ENCODE measurements at regions not wholly inside any gene's neighbourhood (a gene's known extent, or its start where the extent isn't known, plus 50 kb on each side); places are given as distances from the start of the nearest gene placed in this dataset.
"Not testable (repeated sequence)": the region's sequence is repeated elsewhere in the genome, so short reads cannot be mapped to it uniquely, and the experiment has no call there.

GRCh38 chr14:55968741-55969140, 149.5 kb upstream of the PELI2 start:
- DNase-seq (ENCODE audit: low read depth in 3 of 3, low spot score in 2 of 3), result no peak

- DNase-seq (ENCODE audit: low read depth in 3 of 3, low spot score in 2 of 3), result peak in 1 of 3 donors; percentile 47
Observed at GRCh38 chr14:55973285-55973800, 144.9 kb upstream of the PELI2 start.

DNA sequence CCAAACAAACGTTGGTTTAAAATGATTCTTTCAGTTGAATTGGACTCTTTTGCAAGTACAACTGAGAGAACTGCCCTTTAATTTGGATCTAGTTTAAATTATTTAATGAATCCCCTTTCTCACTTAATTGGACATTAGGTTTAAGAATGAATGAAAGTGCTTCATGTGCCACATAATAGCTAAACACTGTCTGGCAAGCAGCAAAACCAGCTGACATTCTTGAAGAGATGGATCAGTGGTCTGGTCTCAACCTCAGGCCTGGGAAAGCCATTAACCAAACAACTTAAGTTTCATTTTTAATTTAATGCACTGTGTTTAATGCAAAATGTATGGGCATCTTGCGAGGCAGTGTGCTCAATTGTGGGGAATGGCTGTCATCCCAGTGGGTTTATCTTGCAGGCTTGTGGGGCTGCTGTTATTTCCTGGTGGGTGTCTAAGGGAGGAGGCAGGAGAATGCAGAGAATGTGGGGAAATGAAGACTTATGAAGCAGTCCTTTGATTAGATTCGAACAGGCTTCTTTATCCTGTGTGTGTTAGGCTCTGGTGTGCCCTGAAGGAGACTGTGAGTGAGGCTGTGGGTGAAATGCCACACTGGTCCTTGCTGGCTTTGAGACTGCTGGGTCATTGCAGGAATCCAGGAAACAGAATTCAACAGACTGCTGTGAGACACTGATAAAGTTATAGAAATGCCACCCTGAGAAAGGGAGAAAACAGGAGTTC, 144.1 kb upstream of the PELI2 start:
- DNase-seq (ENCODE audit: low read depth in 3 of 3, low spot score in 2 of 3), result no peak

DNA sequence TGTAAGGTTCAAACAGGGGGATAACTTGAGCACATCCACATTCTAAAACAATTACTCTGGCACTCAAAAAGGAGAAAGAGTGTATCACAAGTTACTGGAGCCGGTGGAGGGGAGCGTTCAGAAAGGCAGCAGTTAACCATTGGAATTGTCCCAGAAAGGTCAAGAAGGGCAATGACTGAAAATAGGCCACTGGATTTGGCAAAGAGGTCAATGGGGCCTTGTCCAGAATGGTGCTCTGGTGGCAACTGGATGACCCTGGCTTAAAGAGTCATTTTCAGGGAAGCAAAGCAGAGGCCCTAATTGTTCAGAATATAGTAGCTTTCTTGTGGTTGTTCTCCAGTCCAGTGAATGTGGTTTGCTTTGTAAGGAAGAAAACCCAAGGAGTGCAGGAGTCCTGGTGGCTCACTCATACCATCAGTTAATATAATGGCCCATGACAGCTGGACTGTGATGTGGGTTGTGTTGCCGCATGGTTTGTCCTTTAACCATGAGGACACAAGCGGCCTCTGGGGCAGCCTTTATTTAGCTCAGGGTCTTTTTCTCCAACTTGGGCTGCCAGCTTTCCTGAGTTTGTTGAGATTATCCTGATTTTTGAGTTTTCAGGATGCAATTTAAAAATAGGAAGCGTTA, 142.8 kb upstream of the PELI2 start:
- DNase-seq (ENCODE audit: low read depth in 3 of 3, low spot score in 2 of 3), result no peak

DNA sequence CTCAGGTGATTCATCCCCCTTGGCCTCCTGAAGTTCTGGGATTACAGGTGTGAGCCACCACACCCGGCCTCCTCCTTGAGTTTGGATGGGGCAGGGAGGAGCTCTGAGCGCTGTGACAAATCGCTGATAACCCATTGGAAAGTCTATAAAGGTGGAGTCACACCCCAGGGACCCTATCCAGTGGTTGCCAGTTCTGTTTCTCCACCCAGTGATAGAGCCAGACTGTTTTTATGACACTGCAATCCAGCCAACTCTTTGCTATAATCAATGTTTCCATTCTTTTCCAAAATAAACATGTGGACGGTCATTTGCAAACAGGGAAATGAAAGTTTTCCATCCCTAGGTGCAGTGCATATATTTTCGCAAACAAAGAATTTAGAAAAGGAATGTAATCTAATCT, 142.0 kb upstream of the PELI2 start:
- DNase-seq (ENCODE audit: low read depth in 3 of 3, low spot score in 2 of 3), result no peak

- DNase-seq (ENCODE audit: low read depth in 3 of 3, low spot score in 2 of 3), result no peak
Observed at GRCh38 chr14:55976655-55977054, 141.6 kb upstream of the PELI2 start.

DNA sequence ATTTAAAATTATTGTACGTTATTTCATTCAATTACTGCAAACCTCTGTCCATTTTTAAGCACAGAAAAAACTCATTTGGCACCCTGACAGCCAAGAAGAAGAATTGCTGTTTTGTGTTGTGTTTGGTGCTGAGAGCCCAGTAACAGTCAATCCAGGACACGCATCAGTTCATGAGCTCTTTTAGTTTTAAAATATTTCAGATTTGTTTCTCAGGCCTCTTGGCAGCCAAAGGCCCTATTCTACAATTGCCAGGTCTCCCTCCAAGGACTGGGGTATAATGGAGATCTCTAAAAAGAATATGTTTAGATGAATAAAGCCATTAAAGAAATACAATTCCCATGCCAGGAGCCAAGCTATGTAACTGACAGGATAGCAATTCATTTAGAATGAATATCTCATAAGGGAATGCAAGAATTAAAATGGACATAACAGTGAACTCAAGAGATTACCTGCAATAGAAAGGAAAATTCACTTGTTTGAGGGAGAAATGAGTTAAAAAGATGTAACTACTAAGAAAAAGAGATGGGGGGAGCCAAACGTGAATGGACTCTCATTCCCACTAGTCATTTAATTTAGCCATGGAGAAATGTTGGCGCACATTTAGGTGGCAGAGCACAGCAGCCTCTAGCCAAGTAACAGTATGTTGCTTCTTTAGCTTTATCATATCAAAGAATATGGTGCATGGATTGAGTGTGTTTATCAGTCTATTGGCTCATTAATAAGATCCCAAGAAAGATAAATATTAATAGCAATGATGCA, 140.6 kb upstream of the PELI2 start:
- DNase-seq (ENCODE audit: low read depth in 3 of 3, low spot score in 2 of 3), result no peak

- no peak for DNase-seq (ENCODE audit: low read depth in 3 of 3, low spot score in 2 of 3)
Observed at GRCh38 chr14:55979096-55979495, 139.1 kb upstream of the PELI2 start.

DNA sequence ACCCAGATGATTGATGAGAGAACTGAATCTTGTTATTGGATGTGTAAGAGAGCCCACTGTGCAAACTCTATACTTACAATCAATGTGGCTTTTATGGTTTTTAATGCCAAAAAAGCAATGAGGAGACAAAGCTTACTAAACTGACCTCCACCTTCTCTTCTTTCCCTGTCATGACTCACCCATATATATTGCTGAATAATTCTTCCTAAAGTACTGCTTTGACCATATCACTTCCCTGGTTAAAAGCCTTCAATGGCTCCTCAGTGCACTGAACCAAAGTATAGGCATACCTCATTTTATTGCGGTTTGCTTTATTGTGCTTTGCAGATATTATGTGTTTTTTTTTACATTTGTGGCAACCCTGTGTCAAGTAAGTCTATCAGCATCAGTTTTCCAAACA, 138.4 kb upstream of the PELI2 start:
- no peak for DNase-seq (ENCODE audit: low read depth in 3 of 3, low spot score in 2 of 3)

- no peak for DNase-seq (ENCODE audit: low read depth in 3 of 3, low spot score in 2 of 3)
Observed at GRCh38 chr14:55980970-55981369, 137.2 kb upstream of the PELI2 start.

DNA sequence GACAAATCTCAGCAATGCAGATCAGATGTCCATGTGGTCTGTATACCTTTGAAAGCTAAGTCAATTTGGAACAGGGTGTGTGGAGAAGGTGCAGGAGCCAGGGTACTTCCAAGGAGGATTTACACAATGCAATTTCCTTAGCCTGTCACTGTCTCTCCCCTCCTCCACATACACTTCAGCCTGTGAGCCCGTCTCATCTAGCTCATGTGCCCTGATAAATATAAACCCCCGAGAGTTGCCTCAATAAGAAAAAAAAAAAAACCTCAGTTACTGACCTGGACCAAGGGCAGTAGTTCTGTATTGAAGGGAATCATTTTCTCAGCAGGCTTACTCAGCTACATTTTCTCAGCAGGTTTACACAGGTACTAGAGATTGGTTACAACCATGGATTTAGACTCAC, 132.1 kb upstream of the PELI2 start:
- no peak for DNase-seq (ENCODE audit: low read depth in 3 of 3, low spot score in 2 of 3)

DNA sequence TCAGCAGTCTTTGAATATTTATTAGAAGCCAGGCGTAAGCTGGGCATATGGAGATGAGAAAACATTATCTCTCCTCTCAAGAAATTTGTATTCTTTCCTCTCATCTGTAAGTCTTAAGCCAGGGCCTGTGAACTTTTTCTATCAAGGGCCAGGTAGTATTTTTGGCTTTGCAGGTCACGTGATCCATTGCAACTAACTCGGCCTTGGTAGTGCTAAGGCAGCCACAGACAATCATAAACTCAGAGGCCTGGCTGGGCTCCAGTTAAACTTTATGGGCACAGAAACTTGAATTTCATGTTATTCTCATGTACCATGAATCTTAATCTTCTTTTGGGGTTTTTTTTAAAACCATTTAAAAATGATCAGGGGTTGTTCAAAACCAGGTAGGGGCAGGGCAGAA, 117.4 kb upstream of the PELI2 start:
- no peak for DNase-seq (ENCODE audit: low read depth in 3 of 3, low spot score in 2 of 3)

DNA sequence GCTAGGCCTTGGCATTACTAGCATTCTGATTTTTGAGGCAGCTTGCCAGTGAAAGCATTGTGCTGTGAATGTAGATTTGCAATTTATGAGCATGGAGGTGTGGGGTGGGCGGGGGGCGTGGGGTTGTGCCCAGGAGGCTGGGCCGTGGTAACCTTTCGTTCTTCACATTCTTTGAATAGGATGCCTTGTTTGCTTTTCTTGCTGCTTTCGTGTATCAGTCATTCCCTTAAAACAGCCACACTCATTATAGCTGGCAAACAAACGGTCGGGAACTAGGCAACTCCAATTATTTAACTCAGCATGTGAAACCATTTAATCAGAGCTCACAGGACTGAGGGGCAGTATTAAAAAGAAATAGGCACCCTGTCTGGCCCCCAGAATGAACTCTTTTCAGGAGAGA, 115.9 kb upstream of the PELI2 start:
- no peak for DNase-seq (ENCODE audit: low read depth in 3 of 3, low spot score in 2 of 3)

DNA sequence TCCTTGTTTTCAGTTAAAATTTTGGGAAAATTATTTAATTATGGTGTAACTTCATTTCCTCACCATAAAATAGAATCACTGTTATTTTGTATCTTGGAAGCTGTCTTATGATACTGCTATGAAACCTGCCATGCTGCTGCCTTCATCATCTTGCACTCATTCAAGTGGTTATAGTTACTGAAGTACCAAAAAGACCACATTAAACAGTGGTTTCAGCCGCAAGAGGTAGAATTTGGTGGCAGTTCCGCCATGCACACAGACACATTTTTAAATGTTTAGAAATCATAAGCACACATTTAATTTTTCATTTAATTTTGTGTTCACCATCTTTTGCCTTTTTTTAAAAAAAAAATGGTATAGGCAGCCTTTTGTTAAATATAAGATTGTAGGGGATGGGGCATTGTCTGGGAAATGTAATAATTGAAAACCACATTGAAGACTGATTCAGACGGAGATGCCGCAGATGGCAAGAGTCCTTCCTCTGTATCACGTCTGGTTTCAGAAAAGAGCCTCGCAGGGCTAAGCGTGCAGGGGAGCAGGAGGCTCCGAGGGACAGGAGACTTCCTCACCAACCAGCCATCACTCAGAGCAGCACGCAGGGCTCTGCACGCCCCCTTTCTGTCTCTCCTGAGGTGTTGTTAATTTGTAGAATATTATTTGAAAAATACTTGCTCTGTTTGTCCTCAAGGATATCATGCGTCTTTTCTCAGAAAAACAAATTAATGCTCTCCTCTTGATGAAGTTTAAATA, 115.2 kb upstream of the PELI2 start:
- DNase-seq (ENCODE audit: low read depth in 3 of 3, low spot score in 2 of 3), result no peak

DNA sequence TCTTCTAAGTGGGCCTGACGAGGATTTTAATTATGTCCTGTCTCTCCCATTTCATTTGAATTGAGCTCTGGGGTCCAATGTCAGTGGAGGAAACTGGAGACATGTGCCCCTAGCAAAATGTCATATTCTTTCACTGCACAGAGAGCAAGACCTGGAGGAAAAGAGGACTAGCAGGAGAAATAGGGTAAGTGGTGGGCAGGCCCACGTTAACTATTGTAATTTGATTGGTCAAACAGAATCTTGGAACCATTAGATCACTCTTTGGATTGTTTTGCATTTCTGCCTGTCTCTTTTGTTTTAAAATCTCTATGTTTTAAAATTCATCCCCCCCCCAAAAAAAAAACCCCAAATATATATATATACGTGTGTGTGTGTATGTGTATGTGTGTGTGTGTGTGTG, 113.9 kb upstream of the PELI2 start:
- DNase-seq (ENCODE audit: low read depth in 3 of 3, low spot score in 2 of 3), result no peak

- DNase-seq (ENCODE audit: low read depth in 3 of 3, low spot score in 2 of 3), result no peak
Observed at GRCh38 chr14:56004786-56005185, 113.4 kb upstream of the PELI2 start.

GRCh38 chr14:56005191-56006053, 112.8 kb upstream of the PELI2 start:
- DNase-seq (ENCODE audit: low read depth in 3 of 3, low spot score in 2 of 3), result no peak

DNA sequence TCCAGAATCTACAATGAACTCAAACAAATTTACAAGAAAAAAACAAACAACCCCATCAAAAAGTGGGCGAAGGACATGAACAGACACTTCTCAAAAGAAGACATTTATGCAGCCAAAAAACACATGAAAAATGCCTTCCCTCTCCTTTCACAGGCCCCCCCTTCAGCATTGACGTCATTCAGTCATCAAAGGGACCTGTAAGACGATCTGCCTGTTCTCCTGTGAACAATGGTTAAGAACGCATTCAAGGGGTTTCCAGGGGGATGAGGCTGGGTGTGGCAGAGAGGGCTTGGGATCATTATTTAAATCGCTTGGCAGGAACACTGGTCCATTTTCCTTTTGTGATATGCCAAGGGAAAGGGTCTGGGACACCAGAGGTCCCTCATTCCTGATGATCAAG, 110.7 kb upstream of the PELI2 start:
- DNase-seq (ENCODE audit: low read depth in 3 of 3, low spot score in 2 of 3), result not testable (repeated sequence)

GRCh38 chr14:56008150-56008549, 110.1 kb upstream of the PELI2 start:
- DNase-seq (ENCODE audit: low read depth in 3 of 3, low spot score in 2 of 3), result no peak

DNA sequence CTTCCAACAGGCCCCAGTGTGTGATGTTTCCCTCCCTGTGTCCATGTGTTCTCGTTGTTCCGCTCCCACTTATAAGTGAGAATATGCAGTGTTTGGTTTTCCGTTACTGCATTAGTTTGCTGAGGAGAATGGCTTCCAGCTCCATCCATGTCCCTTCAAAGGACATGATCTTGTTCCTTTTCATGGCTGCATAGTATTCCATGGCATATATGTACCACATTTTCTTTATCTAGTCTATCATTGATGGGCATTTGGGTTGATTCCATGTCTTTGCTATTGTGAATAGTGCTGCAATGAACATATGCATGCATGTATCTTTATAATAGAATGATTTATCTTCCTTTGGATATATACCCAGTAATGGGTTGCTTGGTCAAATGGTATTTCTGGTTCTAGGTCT, 109.5 kb upstream of the PELI2 start:
- DNase-seq (ENCODE audit: low read depth in 3 of 3, low spot score in 2 of 3), result not testable (repeated sequence)
